ENCODE measurements at regions not wholly inside any gene's neighbourhood (a gene's known extent, or its start where the extent isn't known, plus 50 kb on each side); places are given as distances from the start of the nearest gene placed in this dataset. TPM values are rescaled to one million over a fixed set of nuclear protein-coding genes. Genes with fewer than 3 reads are reported as not detected.

DNA sequence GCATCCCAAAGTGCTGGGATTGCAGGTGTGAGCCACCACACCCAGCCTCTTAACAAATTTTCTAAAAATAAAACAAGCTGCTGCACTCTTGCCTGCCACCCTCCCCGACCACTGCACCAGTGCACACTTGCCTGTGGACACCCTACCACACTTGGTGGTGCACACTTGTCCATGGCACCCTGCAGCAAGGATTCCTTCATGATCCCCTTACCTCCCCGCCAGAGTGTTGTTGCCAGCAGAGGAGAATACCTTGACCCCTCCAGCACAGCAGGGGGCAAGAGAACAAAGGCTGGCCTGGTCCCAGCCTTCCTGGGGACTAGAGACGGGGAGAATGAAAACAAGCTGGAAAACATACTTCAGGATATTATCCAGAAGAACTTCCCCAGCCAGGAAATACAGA, 65.9 kb upstream of the KCND2 start:
- no peaks in the 10 kb centered on the region for H3K36me3 ChIP-seq
- intact Hi-C loops (cut with DNase I; ENCODE audit: low total_unique reads), result no loop called here
- H3K4me3 ChIP-seq, result no peak overlapping the region
- H3K4me1 ChIP-seq, result no peaks in the 10 kb centered on the region
- H3K27ac ChIP-seq, result no peak overlapping the region
- no peaks in the 10 kb centered on the region for H3K27me3 ChIP-seq
- no peaks in the 10 kb centered on the region for H3K9me3 ChIP-seq
- no peak for DNase-seq
- no peak for TF ChIP-seq POLR2A (IDR thresholded peaks at IDR 0.05)
- TF ChIP-seq, protein P1, sequence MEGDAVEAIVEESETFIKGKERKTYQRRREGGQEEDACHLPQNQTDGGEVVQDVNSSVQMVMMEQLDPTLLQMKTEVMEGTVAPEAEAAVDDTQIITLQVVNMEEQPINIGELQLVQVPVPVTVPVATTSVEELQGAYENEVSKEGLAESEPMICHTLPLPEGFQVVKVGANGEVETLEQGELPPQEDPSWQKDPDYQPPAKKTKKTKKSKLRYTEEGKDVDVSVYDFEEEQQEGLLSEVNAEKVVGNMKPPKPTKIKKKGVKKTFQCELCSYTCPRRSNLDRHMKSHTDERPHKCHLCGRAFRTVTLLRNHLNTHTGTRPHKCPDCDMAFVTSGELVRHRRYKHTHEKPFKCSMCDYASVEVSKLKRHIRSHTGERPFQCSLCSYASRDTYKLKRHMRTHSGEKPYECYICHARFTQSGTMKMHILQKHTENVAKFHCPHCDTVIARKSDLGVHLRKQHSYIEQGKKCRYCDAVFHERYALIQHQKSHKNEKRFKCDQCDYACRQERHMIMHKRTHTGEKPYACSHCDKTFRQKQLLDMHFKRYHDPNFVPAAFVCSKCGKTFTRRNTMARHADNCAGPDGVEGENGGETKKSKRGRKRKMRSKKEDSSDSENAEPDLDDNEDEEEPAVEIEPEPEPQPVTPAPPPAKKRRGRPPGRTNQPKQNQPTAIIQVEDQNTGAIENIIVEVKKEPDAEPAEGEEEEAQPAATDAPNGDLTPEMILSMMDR (IDR thresholded peaks at IDR 0.05), result no peak

DNA sequence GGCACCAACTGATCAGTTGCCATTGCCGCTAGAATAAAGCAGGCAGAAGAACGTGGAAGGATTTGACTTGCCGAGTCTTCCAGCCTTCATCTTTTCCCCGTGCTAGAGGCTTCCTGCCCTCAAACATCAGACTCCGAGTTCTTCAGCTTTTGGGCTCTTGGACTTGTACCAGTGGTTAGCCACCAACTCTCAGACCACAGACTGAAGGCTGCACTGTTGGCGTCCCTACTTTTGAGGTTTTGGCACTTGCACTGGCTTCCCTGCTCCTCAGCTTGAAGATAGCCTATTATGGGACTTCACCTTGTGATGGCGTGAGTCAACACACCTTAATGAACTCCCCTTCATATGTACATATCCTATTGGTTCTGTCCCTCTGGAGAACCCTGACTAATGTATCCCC, 57.3 kb upstream of the KCND2 start:
- DNase-seq, result no peak
- H3K27ac ChIP-seq, result no peak overlapping the region
- no peaks in the 10 kb centered on the region for H3K36me3 ChIP-seq
- no peak overlapping the region for H3K4me3 ChIP-seq
- H3K4me1 ChIP-seq, result no peaks in the 10 kb centered on the region
- H3K27me3 ChIP-seq, result no peaks in the 10 kb centered on the region
- no peaks in the 10 kb centered on the region for H3K9me3 ChIP-seq
- TF ChIP-seq POLR2A (IDR thresholded peaks at IDR 0.05), result no peak
- TF ChIP-seq, protein P1 (IDR thresholded peaks at IDR 0.05), result no peak
- intact Hi-C loops (cut with DNase I; ENCODE audit: low total_unique reads), result no loop called here

DNA sequence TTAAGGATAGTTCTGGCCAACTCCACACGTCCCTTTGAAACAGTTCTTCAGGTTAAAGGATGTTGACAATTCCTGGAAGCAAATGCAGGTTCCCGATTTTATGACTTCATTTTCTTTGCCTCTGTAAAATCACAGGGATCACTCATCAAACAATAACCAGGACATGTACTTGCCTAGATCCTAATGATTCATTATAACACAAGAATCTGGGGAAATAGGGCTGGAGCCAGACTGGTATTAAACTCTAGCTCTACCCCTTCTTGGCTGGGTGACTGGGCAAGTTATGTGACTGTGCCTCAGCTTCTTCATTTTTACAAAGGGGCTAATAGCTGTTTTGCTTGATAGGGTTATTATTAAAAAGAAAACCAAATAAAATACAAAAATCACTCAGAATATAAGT, 56.0 kb upstream of the KCND2 start:
- Histone ChIP-seq H3K27ac (no peak overlapping the region), H3K4me1 (no peaks in the 10 kb centered on the region), H3K27me3 (no peaks in the 10 kb centered on the region), H3K36me3 (no peaks in the 10 kb centered on the region), H3K9me3 (no peaks in the 10 kb centered on the region), H3K4me3 (no peak overlapping the region)
- TF ChIP-seq, protein P1 (IDR thresholded peaks at IDR 0.05), result no peak
- no peak for TF ChIP-seq POLR2A (IDR thresholded peaks at IDR 0.05)
- DNase-seq, result no peak
- intact Hi-C loops (cut with DNase I; ENCODE audit: low total_unique reads), result no loop called here

DNA sequence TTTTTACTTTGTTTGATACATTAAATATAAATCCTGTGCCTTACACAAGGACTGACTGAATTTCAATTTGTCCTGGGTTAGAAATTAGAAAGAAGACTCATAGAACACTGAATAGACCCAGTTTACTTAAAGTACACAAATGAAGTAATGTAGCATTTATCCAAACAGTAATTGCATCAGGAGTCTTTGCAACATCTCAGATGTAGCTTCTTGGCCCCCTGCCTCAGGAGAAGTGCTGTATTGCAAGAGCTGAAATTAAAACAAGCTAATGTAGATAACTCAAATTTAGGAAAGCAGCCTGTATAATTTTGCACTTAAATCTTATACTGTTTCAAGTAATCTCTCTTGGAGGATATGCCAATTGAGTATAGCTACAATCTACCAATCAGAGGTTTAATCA, 54.3 kb upstream of the KCND2 start:
- no peaks in the 10 kb centered on the region for H3K36me3 ChIP-seq
- DNase-seq, result peak; percentile 53 to 61

DNA sequence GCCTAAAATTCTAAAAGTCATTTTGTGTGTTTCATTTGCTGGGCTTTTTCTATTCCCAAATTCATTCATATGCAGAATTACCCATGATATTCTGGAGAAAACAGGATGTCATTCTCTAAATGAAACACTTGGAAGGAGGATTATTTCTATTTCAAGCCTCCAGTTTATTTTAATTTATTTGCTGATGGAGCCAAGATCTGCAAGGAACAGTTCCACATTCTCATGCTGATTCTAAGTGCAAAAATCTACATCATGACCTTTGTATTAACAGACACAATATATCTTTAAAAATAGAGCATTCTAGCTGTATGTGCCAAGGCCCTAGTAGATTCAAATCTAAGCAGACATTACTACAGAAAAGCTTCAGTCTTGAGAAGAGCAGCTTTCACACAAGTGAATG, 51.3 kb upstream of the KCND2 start:
- H3K4me1 ChIP-seq, result no peaks in the 10 kb centered on the region
- TF ChIP-seq, protein P1 (IDR thresholded peaks at IDR 0.05), result no peak
- TF ChIP-seq POLR2A (IDR thresholded peaks at IDR 0.05), result no peak
- no peak for DNase-seq
- H3K27me3 ChIP-seq, result no peaks in the 10 kb centered on the region
- no peak overlapping the region for H3K27ac ChIP-seq
- H3K9me3 ChIP-seq, result no peaks in the 10 kb centered on the region
- no peaks in the 10 kb centered on the region for H3K36me3 ChIP-seq
- intact Hi-C loops (cut with DNase I; ENCODE audit: low total_unique reads), result no loop called here
- H3K4me3 ChIP-seq, result no peak overlapping the region

More for the DNA sequence above, 54.3 kb upstream of the KCND2 start:
- TF ChIP-seq, protein P1 (IDR thresholded peaks at IDR 0.05), result no peak
- TF ChIP-seq POLR2A (IDR thresholded peaks at IDR 0.05), result no peak
- Histone ChIP-seq H3K9me3 (no peaks in the 10 kb centered on the region), H3K4me1 (no peaks in the 10 kb centered on the region), H3K4me3 (no peak overlapping the region), H3K27me3 (no peaks in the 10 kb centered on the region), H3K27ac (no peak overlapping the region)
- intact Hi-C loops (cut with DNase I; ENCODE audit: low total_unique reads), result no loop called here

Small RNA genes lying in the stretch of these regions (small RNA-seq; reads per million reads assigned to genes)
- not detected for gene RNU1-29P
